A549 (cell line): ENCODE measurements at regions not wholly inside any gene's neighbourhood (a gene's known extent, or its start where the extent isn't known, plus 50 kb on each side); places are given as distances from the start of the nearest gene placed in this dataset.
"Not testable (repeated sequence)": the region's sequence is repeated elsewhere in the genome, so short reads cannot be mapped to it uniquely, and the experiment has no call there.

Source experiments
- BHLHE40 ChIP-seq: IDR thresholded peaks from 2 replicates; pipeline ENCODE4 v1.6.1; 2012; ENCODE audit warnings: low read depth, low read length, inconsistent platforms
- CBX8 ChIP-seq: fragments of 200-600 bp; sonication (generic); IDR thresholded peaks from 2 replicates; pipeline ENCODE4 v1.6.1; 2016
- POLR2A ChIP-seq: IDR thresholded peaks from 2 replicates; pipeline ENCODE4 v1.6.1; 2012; ENCODE audit warnings: mild to moderate bottlenecking, low read length
- TF ChIP-seq, protein P1 (sequence below): fragments of 200-600 bp; sonication (generic); IDR thresholded peaks from 2 replicates; pipeline ENCODE4 v1.6.1; 2016; ENCODE audit warnings: antibody characterized with exemption, mild to moderate bottlenecking, moderate library complexity
- TF ChIP-seq, protein P2 (sequence below): fragments of 150-350 bp; IDR thresholded peaks from 2 replicates; pipeline ENCODE4 v1.6.1; 2014; ENCODE audit warnings: low read depth, mild to moderate bottlenecking, low read length

GRCh38 chr4:3925841-3926240, 159.7 kb downstream of the ADRA2C start:
- not testable (repeated sequence) for TF ChIP-seq POLR2A, CBX8, BHLHE40
- TF ChIP-seq, protein P1, sequence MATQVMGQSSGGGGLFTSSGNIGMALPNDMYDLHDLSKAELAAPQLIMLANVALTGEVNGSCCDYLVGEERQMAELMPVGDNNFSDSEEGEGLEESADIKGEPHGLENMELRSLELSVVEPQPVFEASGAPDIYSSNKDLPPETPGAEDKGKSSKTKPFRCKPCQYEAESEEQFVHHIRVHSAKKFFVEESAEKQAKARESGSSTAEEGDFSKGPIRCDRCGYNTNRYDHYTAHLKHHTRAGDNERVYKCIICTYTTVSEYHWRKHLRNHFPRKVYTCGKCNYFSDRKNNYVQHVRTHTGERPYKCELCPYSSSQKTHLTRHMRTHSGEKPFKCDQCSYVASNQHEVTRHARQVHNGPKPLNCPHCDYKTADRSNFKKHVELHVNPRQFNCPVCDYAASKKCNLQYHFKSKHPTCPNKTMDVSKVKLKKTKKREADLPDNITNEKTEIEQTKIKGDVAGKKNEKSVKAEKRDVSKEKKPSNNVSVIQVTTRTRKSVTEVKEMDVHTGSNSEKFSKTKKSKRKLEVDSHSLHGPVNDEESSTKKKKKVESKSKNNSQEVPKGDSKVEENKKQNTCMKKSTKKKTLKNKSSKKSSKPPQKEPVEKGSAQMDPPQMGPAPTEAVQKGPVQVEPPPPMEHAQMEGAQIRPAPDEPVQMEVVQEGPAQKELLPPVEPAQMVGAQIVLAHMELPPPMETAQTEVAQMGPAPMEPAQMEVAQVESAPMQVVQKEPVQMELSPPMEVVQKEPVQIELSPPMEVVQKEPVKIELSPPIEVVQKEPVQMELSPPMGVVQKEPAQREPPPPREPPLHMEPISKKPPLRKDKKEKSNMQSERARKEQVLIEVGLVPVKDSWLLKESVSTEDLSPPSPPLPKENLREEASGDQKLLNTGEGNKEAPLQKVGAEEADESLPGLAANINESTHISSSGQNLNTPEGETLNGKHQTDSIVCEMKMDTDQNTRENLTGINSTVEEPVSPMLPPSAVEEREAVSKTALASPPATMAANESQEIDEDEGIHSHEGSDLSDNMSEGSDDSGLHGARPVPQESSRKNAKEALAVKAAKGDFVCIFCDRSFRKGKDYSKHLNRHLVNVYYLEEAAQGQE = not testable (repeated sequence)
- TF ChIP-seq, protein P2, sequence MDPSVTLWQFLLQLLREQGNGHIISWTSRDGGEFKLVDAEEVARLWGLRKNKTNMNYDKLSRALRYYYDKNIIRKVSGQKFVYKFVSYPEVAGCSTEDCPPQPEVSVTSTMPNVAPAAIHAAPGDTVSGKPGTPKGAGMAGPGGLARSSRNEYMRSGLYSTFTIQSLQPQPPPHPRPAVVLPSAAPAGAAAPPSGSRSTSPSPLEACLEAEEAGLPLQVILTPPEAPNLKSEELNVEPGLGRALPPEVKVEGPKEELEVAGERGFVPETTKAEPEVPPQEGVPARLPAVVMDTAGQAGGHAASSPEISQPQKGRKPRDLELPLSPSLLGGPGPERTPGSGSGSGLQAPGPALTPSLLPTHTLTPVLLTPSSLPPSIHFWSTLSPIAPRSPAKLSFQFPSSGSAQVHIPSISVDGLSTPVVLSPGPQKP = not testable (repeated sequence)
